Thymus (tissue), 11 donors: ENCODE measurements at regions not wholly inside any gene's neighbourhood (a gene's known extent, or its start where the extent isn't known, plus 50 kb on each side); places are given as distances from the start of the nearest gene placed in this dataset.

Source experiments
- DNase-seq, 9 donors: peaks; one replicate each; pipeline ENCODE4 v3.0.0-alpha.2; 2013; ENCODE audit warnings: low spot score in 9 of 9, low read depth in 6 of 9, missing footprints in 1 of 9
- H3K27ac ChIP-seq, 2 donors: one replicate each; pipeline ENCODE4 v1.5.1; 2013; ENCODE audit warnings: control low read depth in 1 of 2, low read depth in 1 of 2, low read length in 1 of 2, mild to moderate bottlenecking in 1 of 2, moderate library complexity in 1 of 2
- H3K27me3 ChIP-seq, 2 donors: one replicate each; pipeline ENCODE4 v1.5.1; 2013; ENCODE audit warnings: low read length in 1 of 2; ENCODE audit not compliant: control insufficient read depth in 2 of 2, insufficient read depth in 1 of 2
- H3K36me3 ChIP-seq, 2 donors: one replicate each; pipeline ENCODE4 v1.5.1; 2013; ENCODE audit warnings: low read length in 1 of 2, mild to moderate bottlenecking in 1 of 2, moderate library complexity in 1 of 2; ENCODE audit not compliant: control insufficient read depth in 2 of 2, insufficient read depth in 2 of 2
- H3K4me1 ChIP-seq, 2 donors: one replicate each; pipeline ENCODE4 v1.5.1; 2013; ENCODE audit warnings: low read length in 2 of 2; ENCODE audit not compliant: control insufficient read depth in 2 of 2, insufficient read depth in 2 of 2
- H3K4me3 ChIP-seq, 2 donors: one replicate each; pipeline ENCODE4 v1.5.1; 2013; ENCODE audit warnings: low read length in 2 of 2, control low read depth in 1 of 2, mild to moderate bottlenecking in 1 of 2
- H3K9me3 ChIP-seq, 2 donors: one replicate each; pipeline ENCODE4 v1.5.1; 2013; ENCODE audit warnings: low read length in 1 of 2, mild to moderate bottlenecking in 1 of 2; ENCODE audit not compliant: control insufficient read depth in 2 of 2, insufficient read depth in 1 of 2
- WGBS: extraction: QIAGEN DNeasy Blood & Tissue Kit; methylation state at CpG from one replicate; pipeline ENCODE4 v1.1.7; 2013; 5-methylcytosine and 5-hydroxymethylcytosine counted together
- donor health status: healthy.

GRCh38 chr16:17017442-17017841 lies 453.3 kb downstream of the XYLT1 start:
- Histone ChIP-seq H3K36me3 (no peaks in the 10 kb centered on the region), H3K27ac (no peak overlapping the region), H3K27me3 (no peaks in the 10 kb centered on the region), H3K4me1 (peaks cover 8% of the 10 kb centered on the region in 2 donors), H3K9me3 (no peaks in the 10 kb centered on the region), H3K4me3 (no peak overlapping the region)
- no peak for DNase-seq

- no peak for DNase-seq
- no peaks in the 10 kb centered on the region for H3K9me3 ChIP-seq
- H3K4me1 ChIP-seq, result peaks cover 3 to 4% of the 10 kb centered on the region in 2 donors
- H3K27me3 ChIP-seq, result no peaks in the 10 kb centered on the region
- no peak overlapping the region for H3K27ac ChIP-seq
- H3K36me3 ChIP-seq, result no peaks in the 10 kb centered on the region
- H3K4me3 ChIP-seq, result no peak overlapping the region
- 89% methylated on average over 4 of the region's 4 CpGs for WGBS
Observed at GRCh38 chr16:17018585-17018939, 452.2 kb downstream of the XYLT1 start.

- Histone ChIP-seq H3K36me3 (no peaks in the 10 kb centered on the region), H3K4me3 (no peak overlapping the region), H3K27ac (no peak overlapping the region), H3K27me3 (no peaks in the 10 kb centered on the region), H3K4me1 (no peaks in the 10 kb centered on the region), H3K9me3 (no peaks in the 10 kb centered on the region)
- no peak for DNase-seq
Observed at GRCh38 chr16:17019366-17019765, 451.4 kb downstream of the XYLT1 start.

- 73% methylated on average over 4 of the region's 4 CpGs for WGBS
- Histone ChIP-seq H3K27ac (no peak overlapping the region), H3K27me3 (no peaks in the 10 kb centered on the region), H3K4me1 (peaks cover 0 to 8% of the 10 kb centered on the region in 2 donors), H3K9me3 (no peaks in the 10 kb centered on the region), H3K4me3 (no peak overlapping the region), H3K36me3 (no peaks in the 10 kb centered on the region)
- no peak for DNase-seq
Observed at GRCh38 chr16:17023606-17024005, 447.2 kb downstream of the XYLT1 start.

GRCh38 chr16:17024514-17024913 lies 446.2 kb downstream of the XYLT1 start:
- Histone ChIP-seq H3K4me3 (no peak overlapping the region), H3K9me3 (no peaks in the 10 kb centered on the region), H3K27ac (no peak overlapping the region), H3K4me1 (peaks cover 0 to 8% of the 10 kb centered on the region in 2 donors), H3K27me3 (no peaks in the 10 kb centered on the region), H3K36me3 (no peaks in the 10 kb centered on the region)
- 89% methylated on average over 7 of the region's 7 CpGs for WGBS
- DNase-seq, result no peak

- DNase-seq, result peak in 8 of 9 donors; percentile 17 to 76 (median 42)
- Histone ChIP-seq H3K36me3 (no peaks in the 10 kb centered on the region), H3K27me3 (no peaks in the 10 kb centered on the region), H3K9me3 (no peaks in the 10 kb centered on the region), H3K4me1 (peaks cover 0 to 8% of the 10 kb centered on the region in 2 donors), H3K27ac (peak overlapping the region; percentile 65 to 84), H3K4me3 (no peak overlapping the region)
- WGBS, result 7% methylated on average over 2 of the region's 2 CpGs
Observed at GRCh38 chr16:17026600-17027242, 444.0 kb downstream of the XYLT1 start.

GRCh38 chr16:17027488-17028129 lies 443.2 kb downstream of the XYLT1 start:
- WGBS, result 96% methylated on average over 6 of the region's 6 CpGs
- Histone ChIP-seq H3K36me3 (no peaks in the 10 kb centered on the region), H3K4me1 (peaks cover 0 to 8% of the 10 kb centered on the region in 2 donors), H3K27ac (peak overlapping the region; percentile 31 to 65), H3K9me3 (no peaks in the 10 kb centered on the region), H3K27me3 (no peaks in the 10 kb centered on the region), H3K4me3 (no peak overlapping the region)
- no peak for DNase-seq

GRCh38 chr16:17029602-17030350 lies 441.0 kb downstream of the XYLT1 start:
- Histone ChIP-seq H3K4me3 (no peak overlapping the region), H3K27ac (no peak overlapping the region), H3K27me3 (no peaks in the 10 kb centered on the region), H3K4me1 (peaks cover 0 to 8% of the 10 kb centered on the region in 2 donors), H3K36me3 (no peaks in the 10 kb centered on the region), H3K9me3 (no peaks in the 10 kb centered on the region)
- 42% methylated on average over 1 of the region's 1 CpG for WGBS
- DNase-seq, result no peak

GRCh38 chr16:17031484-17032268 lies 439.1 kb downstream of the XYLT1 start:
- Histone ChIP-seq H3K4me1 (peaks cover 0 to 6% of the 10 kb centered on the region in 2 donors), H3K36me3 (no peaks in the 10 kb centered on the region), H3K9me3 (no peaks in the 10 kb centered on the region), H3K27ac (no peak overlapping the region), H3K27me3 (no peaks in the 10 kb centered on the region), H3K4me3 (no peak overlapping the region)
- no peak for DNase-seq
- 92% methylated on average over 1 of the region's 1 CpG for WGBS
